Astrocyte (in vitro differentiated cells and primary cell): ENCODE measurements at regions not wholly inside any gene's neighbourhood (a gene's known extent, or its start where the extent isn't known, plus 50 kb on each side); places are given as distances from the start of the nearest gene placed in this dataset.

Experiments used
- DNase-seq: peaks from one replicate; pipeline ENCODE4 v3.0.0-alpha.2; 2010; ENCODE audit warnings: low read depth
- FAIRE-seq: peaks from 2 replicates; lab custom pipeline; 2011; peaks lifted over from hg19 to GRCh38; lab: Jason Lieb, UNC
- H2AFZ ChIP-seq: 2 replicates; pipeline ENCODE4 v1.6.0; 2012; ENCODE audit warnings: low read depth, low read length, inconsistent platforms
- H3K27ac ChIP-seq: 2 replicates; pipeline ENCODE4 v1.5.1; 2011; ENCODE audit warnings: low read depth, low read length, inconsistent platforms
- H3K27me3 ChIP-seq: 2 replicates; pipeline ENCODE4 v1.6.0; 2011; ENCODE audit warnings: low read length, inconsistent platforms; ENCODE audit not compliant: insufficient read depth
- H3K36me3 ChIP-seq: 2 replicates; pipeline ENCODE4 v1.5.1; 2011; ENCODE audit warnings: low read length, inconsistent platforms; ENCODE audit not compliant: insufficient read depth
- H3K4me1 ChIP-seq: 2 replicates; pipeline ENCODE4 v1.5.1; 2011; ENCODE audit warnings: low read length, inconsistent platforms; ENCODE audit not compliant: insufficient read depth
- H3K4me2 ChIP-seq: 2 replicates; pipeline ENCODE4 v1.6.0; 2012; ENCODE audit warnings: low read length, inconsistent platforms
- H3K4me3 ChIP-seq: 2 replicates; pipeline ENCODE4 v1.5.1; 2011; ENCODE audit warnings: low read depth, mild to moderate bottlenecking, low read length, inconsistent platforms; ENCODE audit not compliant: insufficient read depth
- H3K79me2 ChIP-seq: 2 replicates; pipeline ENCODE4 v1.6.0; 2012; ENCODE audit warnings: mild to moderate bottlenecking, low read length, inconsistent platforms; ENCODE audit not compliant: insufficient read depth
- H3K9ac ChIP-seq: 2 replicates; pipeline ENCODE4 v1.6.0; 2012; ENCODE audit warnings: mild to moderate bottlenecking, low read length, inconsistent platforms
- H3K9me3 ChIP-seq: 2 replicates; pipeline ENCODE4 v1.5.1; 2012; ENCODE audit warnings: low read depth, mild to moderate bottlenecking, low read length, inconsistent platforms; ENCODE audit not compliant: insufficient read depth
- H4K20me1 ChIP-seq: 2 replicates; pipeline ENCODE4 v1.6.0; 2012; ENCODE audit warnings: low read length, inconsistent platforms; ENCODE audit not compliant: insufficient read depth
- H3K27ac Mint-ChIP-seq: one replicate; pipeline ENCODE4 v1.8.0; 2021; ENCODE audit warnings: mild to moderate bottlenecking, mixed read lengths; ENCODE audit not compliant: unreplicated experiment
- H3K27me3 Mint-ChIP-seq: one replicate; pipeline ENCODE4 v1.8.0; 2021; ENCODE audit warnings: low read depth, mixed read lengths; ENCODE audit not compliant: unreplicated experiment
- H3K36me3 Mint-ChIP-seq: one replicate; pipeline ENCODE4 v1.8.0; 2021; ENCODE audit warnings: low read depth, mixed read lengths; ENCODE audit not compliant: unreplicated experiment
- H3K4me1 Mint-ChIP-seq: one replicate; pipeline ENCODE4 v1.8.0; 2021; ENCODE audit warnings: low read depth, mixed read lengths; ENCODE audit not compliant: unreplicated experiment
- H3K4me3 Mint-ChIP-seq: one replicate; pipeline ENCODE4 v1.8.0; 2021; ENCODE audit warnings: mild to moderate bottlenecking, moderate library complexity, mixed read lengths; ENCODE audit not compliant: unreplicated experiment
- H3K9me3 Mint-ChIP-seq: one replicate; pipeline ENCODE4 v1.8.0; 2021; ENCODE audit warnings: mild to moderate bottlenecking, mixed read lengths; ENCODE audit not compliant: unreplicated experiment
- EZH2 ChIP-seq: IDR thresholded peaks from 2 replicates; pipeline ENCODE4 v1.6.1; 2012; ENCODE audit warnings: mild to moderate bottlenecking, low read length, inconsistent platforms; ENCODE audit not compliant: insufficient read depth
- TF ChIP-seq, protein P1 (sequence below): IDR thresholded peaks from 2 replicates; pipeline ENCODE4 v1.5.1; 2011; ENCODE audit warnings: low read depth, mild to moderate bottlenecking, inconsistent platforms, low read length, moderate library complexity; ENCODE audit not compliant: insufficient read depth

DNA sequence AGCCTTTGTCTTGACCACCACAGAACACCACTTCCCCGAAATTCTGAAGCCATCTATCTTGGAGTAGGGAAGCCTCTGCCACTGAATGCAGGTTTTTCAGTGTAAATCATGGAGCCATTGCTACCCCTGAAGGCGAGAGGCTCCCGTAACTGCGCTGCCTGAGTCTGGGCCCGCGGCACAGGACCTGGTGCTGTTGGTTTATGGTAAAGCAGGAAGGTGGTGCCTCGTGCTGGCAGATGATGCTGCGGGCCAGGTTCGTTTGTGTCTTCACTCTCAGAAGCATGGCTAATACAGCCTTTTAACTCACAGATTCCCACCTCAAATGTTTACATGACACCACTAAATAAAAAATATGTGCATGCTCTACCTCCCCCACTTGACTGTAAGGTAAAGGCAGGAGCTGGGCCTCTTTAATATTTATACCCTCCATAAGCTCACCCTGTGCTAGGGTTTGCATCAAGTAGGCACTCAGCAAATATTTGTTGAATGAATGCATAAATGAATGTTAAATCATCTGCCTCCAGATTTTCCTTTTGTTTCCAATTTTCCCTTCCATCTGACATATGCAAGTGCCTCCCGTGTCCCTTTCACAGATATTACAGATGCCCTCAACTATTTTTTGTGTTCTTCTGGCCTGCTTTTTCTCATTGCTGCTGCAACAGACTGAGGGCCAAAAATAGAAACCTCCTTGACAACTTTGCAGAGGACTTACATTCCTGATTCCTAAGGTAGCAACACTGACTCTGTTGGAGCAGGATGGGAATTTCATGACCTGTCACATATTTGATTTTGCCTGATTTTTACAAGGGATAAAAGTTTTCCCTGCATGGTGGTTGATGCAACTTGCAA lies 83.5 kb upstream of the CPO start:
- FAIRE-seq (no peak), DNase-seq (peak; percentile 8)
- Histone ChIP-seq H4K20me1 (no peaks in the 10 kb centered on the region), H3K36me3 (no peaks in the 10 kb centered on the region), H2AFZ (no peak overlapping the region), H3K4me1 (peaks cover 3% of the 10 kb centered on the region), H3K4me2 (peak overlapping the region; percentile 48), H3K9ac (no peak overlapping the region), H3K4me3 (no peak overlapping the region), H3K27me3 (no peaks in the 10 kb centered on the region), H3K79me2 (no peaks in the 10 kb centered on the region), H3K27ac (no peak overlapping the region), H3K9me3 (no peaks in the 10 kb centered on the region)
- no peaks in the 10 kb centered on the region for H3K36me3 Mint-ChIP-seq
- peaks cover 12% of the 10 kb centered on the region for H3K4me1 Mint-ChIP-seq
- no peak overlapping the region for H3K4me3 Mint-ChIP-seq
- no peaks in the 10 kb centered on the region for H3K9me3 Mint-ChIP-seq
- no peaks in the 10 kb centered on the region for H3K27me3 Mint-ChIP-seq
- H3K27ac Mint-ChIP-seq = no peak overlapping the region
- TF ChIP-seq, protein P1, sequence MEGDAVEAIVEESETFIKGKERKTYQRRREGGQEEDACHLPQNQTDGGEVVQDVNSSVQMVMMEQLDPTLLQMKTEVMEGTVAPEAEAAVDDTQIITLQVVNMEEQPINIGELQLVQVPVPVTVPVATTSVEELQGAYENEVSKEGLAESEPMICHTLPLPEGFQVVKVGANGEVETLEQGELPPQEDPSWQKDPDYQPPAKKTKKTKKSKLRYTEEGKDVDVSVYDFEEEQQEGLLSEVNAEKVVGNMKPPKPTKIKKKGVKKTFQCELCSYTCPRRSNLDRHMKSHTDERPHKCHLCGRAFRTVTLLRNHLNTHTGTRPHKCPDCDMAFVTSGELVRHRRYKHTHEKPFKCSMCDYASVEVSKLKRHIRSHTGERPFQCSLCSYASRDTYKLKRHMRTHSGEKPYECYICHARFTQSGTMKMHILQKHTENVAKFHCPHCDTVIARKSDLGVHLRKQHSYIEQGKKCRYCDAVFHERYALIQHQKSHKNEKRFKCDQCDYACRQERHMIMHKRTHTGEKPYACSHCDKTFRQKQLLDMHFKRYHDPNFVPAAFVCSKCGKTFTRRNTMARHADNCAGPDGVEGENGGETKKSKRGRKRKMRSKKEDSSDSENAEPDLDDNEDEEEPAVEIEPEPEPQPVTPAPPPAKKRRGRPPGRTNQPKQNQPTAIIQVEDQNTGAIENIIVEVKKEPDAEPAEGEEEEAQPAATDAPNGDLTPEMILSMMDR = no peak
- no peak for TF ChIP-seq EZH2

DNA sequence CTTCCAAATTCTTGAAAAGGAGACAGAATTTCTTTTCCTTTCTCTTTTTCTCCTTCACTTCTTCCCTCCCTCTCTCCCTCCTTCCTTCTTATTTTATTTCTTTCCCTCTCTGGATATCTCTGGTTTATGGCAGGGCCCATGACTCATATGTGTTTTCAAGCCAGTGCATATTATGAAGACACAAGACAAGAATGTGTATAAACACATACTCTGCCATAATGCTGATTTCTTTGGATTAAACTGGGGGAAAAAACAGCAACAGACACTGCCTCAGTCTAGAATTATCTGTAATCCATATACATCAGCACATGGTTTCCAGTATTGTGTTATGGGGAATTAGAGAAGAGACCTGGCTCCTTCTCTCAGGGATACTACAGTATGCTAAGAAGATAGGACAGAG lies 82.8 kb upstream of the CPO start:
- DNase-seq (peak; percentile 37), FAIRE-seq (no peak)
- Histone ChIP-seq H3K27me3 (no peaks in the 10 kb centered on the region), H3K4me1 (peaks cover 3% of the 10 kb centered on the region), H3K27ac (no peak overlapping the region), H3K9ac (no peak overlapping the region), H4K20me1 (no peaks in the 10 kb centered on the region), H3K4me3 (no peak overlapping the region), H3K36me3 (no peaks in the 10 kb centered on the region), H3K9me3 (no peaks in the 10 kb centered on the region), H2AFZ (no peak overlapping the region), H3K4me2 (peak overlapping the region; percentile 48), H3K79me2 (no peaks in the 10 kb centered on the region)
- peaks cover 12% of the 10 kb centered on the region for H3K4me1 Mint-ChIP-seq
- no peaks in the 10 kb centered on the region for H3K9me3 Mint-ChIP-seq
- no peaks in the 10 kb centered on the region for H3K36me3 Mint-ChIP-seq
- H3K27me3 Mint-ChIP-seq = no peaks in the 10 kb centered on the region
- H3K27ac Mint-ChIP-seq = peak overlapping the region; percentile 2
- TF ChIP-seq EZH2 = no peak
- TF ChIP-seq, protein P1 = no peak
- no peak overlapping the region for H3K4me3 Mint-ChIP-seq

DNA sequence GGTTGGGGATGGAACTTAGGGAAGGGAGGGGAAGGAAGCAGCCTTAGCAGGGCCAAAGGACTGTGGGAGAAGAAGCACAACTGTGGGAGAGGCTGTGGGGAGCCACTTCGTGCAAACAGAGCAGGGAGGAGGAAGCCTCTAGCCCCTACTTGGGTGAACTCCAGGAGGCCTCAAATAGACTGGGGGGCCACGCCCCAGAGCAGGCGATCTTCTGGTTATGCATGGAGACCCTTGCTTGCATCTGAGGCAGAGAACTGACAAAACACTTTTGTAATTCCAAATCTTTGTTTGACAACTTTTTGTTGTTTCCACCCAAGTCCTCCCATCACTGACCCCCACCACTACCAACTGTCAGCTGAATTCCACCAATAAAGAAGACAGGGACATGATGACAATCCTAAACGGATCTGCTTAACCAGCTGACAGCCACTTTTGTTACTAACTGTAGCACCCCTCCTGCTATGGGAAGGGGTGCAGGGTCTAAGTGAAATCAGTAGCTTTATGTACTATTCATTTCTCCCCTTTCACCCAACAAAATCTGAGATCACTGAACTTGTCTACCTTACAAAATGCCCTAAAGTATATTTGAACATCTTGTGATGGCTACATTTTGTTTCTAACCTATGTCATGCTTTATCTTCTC lies 80.5 kb upstream of the CPO start:
- no peak overlapping the region for H3K27ac Mint-ChIP-seq
- Histone ChIP-seq H3K4me3 (no peak overlapping the region), H3K27ac (no peak overlapping the region), H3K4me1 (peaks cover 3% of the 10 kb centered on the region), H3K4me2 (no peak overlapping the region), H3K9ac (no peak overlapping the region), H4K20me1 (no peaks in the 10 kb centered on the region), H3K9me3 (no peaks in the 10 kb centered on the region), H3K36me3 (no peaks in the 10 kb centered on the region), H2AFZ (no peak overlapping the region), H3K27me3 (no peaks in the 10 kb centered on the region), H3K79me2 (no peaks in the 10 kb centered on the region)
- H3K4me3 Mint-ChIP-seq = no peak overlapping the region
- FAIRE-seq (no peak), DNase-seq (no peak)
- H3K9me3 Mint-ChIP-seq = no peaks in the 10 kb centered on the region
- H3K4me1 Mint-ChIP-seq = peaks cover 12% of the 10 kb centered on the region
- H3K36me3 Mint-ChIP-seq = no peaks in the 10 kb centered on the region
- TF ChIP-seq, protein P1 = no peak
- no peak for TF ChIP-seq EZH2
- no peaks in the 10 kb centered on the region for H3K27me3 Mint-ChIP-seq
